Activated CD8-positive, alpha-beta memory T cell treated with anti-CD3 and anti-CD28 coated beads for 36 hours (primary cell): ENCODE measurements at regions not wholly inside any gene's neighbourhood (a gene's known extent, or its start where the extent isn't known, plus 50 kb on each side); places are given as distances from the start of the nearest gene placed in this dataset.
"Not testable (repeated sequence)": the region's sequence is repeated elsewhere in the genome, so short reads cannot be mapped to it uniquely, and the experiment has no call there.

Experiments used
- CTCF ChIA-PET: fragments of 350-600 bp; sonication (Branson Sonifier 250); formaldehyde crosslinking; loops from one replicate; lab custom pipeline; 2021; ENCODE audit warnings: antibody characterized with exemption; lab: Charles Lee
- POLR2A ChIA-PET: fragments of 350-600 bp; sonication (Branson Sonifier 250); formaldehyde crosslinking; loops from one replicate; lab custom pipeline; 2021; ENCODE audit warnings: antibody characterized with exemption; lab: Charles Lee

- CTCF ChIA-PET: no interaction called here
- POLR2A ChIA-PET: no interaction called here
Observed at GRCh38 chr2:212811921-212812320, 273.3 kb upstream of the ERBB4 start.

- POLR2A ChIA-PET: no interaction called here
- CTCF ChIA-PET: no interaction called here
Observed at GRCh38 chr2:212811036-212811805, 272.6 kb upstream of the ERBB4 start.

- POLR2A ChIA-PET: interaction anchor here (0.6 kb wide), 1 partner anchor 113 kb away, joined by 3 read pairs; no protein-coding TSS in a partner anchor
- CTCF ChIA-PET: no interaction called here
Observed at GRCh38 chr2:212797484-212798205, 259.0 kb upstream of the ERBB4 start.

GRCh38 chr2:212794471-212794870, 255.9 kb upstream of the ERBB4 start:
- ChIA-PET CTCF (no interaction called here), POLR2A (no interaction called here)

- ChIA-PET POLR2A (no interaction called here), CTCF (interaction anchor here (1.2 kb wide), 1 partner anchor 8 kb away, joined by 3 read pairs; no protein-coding TSS in a partner anchor)
Observed at GRCh38 chr2:212791569-212791968, 253.0 kb upstream of the ERBB4 start.

GRCh38 chr2:212786088-212786487, 247.5 kb upstream of the ERBB4 start:
- POLR2A ChIA-PET, CTCF ChIA-PET: not testable (repeated sequence)

- POLR2A ChIA-PET: no interaction called here
- CTCF ChIA-PET: no interaction called here
Observed at GRCh38 chr2:212777020-212777491, 238.5 kb upstream of the ERBB4 start.

GRCh38 chr2:212773808-212774339, 235.3 kb upstream of the ERBB4 start:
- CTCF ChIA-PET: no interaction called here
- POLR2A ChIA-PET: no interaction called here

GRCh38 chr2:212770240-212770639, 231.6 kb upstream of the ERBB4 start:
- CTCF ChIA-PET: interaction anchor here (0.6 kb wide), 1 partner anchor 60 kb away, joined by 3 read pairs; no protein-coding TSS in a partner anchor
- POLR2A ChIA-PET: no interaction called here

GRCh38 chr2:212766921-212767320, 228.3 kb upstream of the ERBB4 start:
- ChIA-PET CTCF (no interaction called here), POLR2A (no interaction called here)

GRCh38 chr2:212752730-212753351, 214.2 kb upstream of the ERBB4 start:
- ChIA-PET CTCF (no interaction called here), POLR2A (no interaction called here)

- ChIA-PET CTCF (no interaction called here), POLR2A (no interaction called here)
Observed at GRCh38 chr2:212745359-212745758, 206.8 kb upstream of the ERBB4 start.

- POLR2A ChIA-PET: interaction anchor here (0.6 kb wide), 1 partner anchor 409 kb away, joined by 3 read pairs; no protein-coding TSS in a partner anchor
- CTCF ChIA-PET: interaction anchor here (0.5 kb wide), 1 partner anchor 188 kb away, joined by 3 read pairs; no protein-coding TSS in a partner anchor
Observed at GRCh38 chr2:212737392-212738172, 199.0 kb upstream of the ERBB4 start.

GRCh38 chr2:212736385-212736726, 197.8 kb upstream of the ERBB4 start:
- POLR2A ChIA-PET: no interaction called here
- CTCF ChIA-PET: no interaction called here

GRCh38 chr2:212733273-212733672, 194.7 kb upstream of the ERBB4 start:
- CTCF ChIA-PET: no interaction called here
- POLR2A ChIA-PET: no interaction called here

GRCh38 chr2:212732860-212733259, 194.3 kb upstream of the ERBB4 start:
- CTCF ChIA-PET: no interaction called here
- POLR2A ChIA-PET: no interaction called here

- POLR2A ChIA-PET: no interaction called here
- CTCF ChIA-PET: interaction anchor here (0.6 kb wide), 1 partner anchor 190 kb away, joined by 3 read pairs; no protein-coding TSS in a partner anchor
Observed at GRCh38 chr2:212730994-212731393, 192.4 kb upstream of the ERBB4 start.

GRCh38 chr2:212728717-212729116, 190.1 kb upstream of the ERBB4 start:
- CTCF ChIA-PET: no interaction called here

GRCh38 chr2:212727751-212728150, 189.1 kb upstream of the ERBB4 start:
- ChIA-PET POLR2A (no interaction called here), CTCF (no interaction called here)

More at GRCh38 chr2:212728717-212729116, 190.1 kb upstream of the ERBB4 start:
- POLR2A ChIA-PET: no interaction called here
